Tibial artery (tissue), 4 donors: ENCODE measurements at regions not wholly inside any gene's neighbourhood (a gene's known extent, or its start where the extent isn't known, plus 50 kb on each side); places are given as distances from the start of the nearest gene placed in this dataset.

ENCODE experiments used
- DNase-seq, 2 donors: peaks; one replicate each; pipeline ENCODE4 v3.0.0-alpha.2; 2019
- H3K27ac ChIP-seq, 2 donors: fragments of 200-600 bp; sonication (generic) in 1 of 2; 1 replicate in 1 of 2; 2 replicates in 1 of 2; pipeline ENCODE4 v1.5.1; 2018 to 2019; ENCODE audit warnings: mild to moderate bottlenecking in 1 of 2
- H3K27me3 ChIP-seq, 2 donors: fragments of 200-600 bp; sonication (generic) in 1 of 2; one replicate each; pipeline versions ENCODE4 v1.5.1 to v1.6.0; 2016 to 2019
- H3K36me3 ChIP-seq, 3 donors: fragments of 200-600 bp; sonication (generic) in 2 of 3; one replicate each; pipeline ENCODE4 v1.5.1; 2016 to 2019; ENCODE audit warnings: mild to moderate bottlenecking in 2 of 3
- H3K4me1 ChIP-seq, 4 donors: fragments of 200-600 bp; sonication (generic) in 2 of 4; 1 replicate in 3 of 4; 2 replicates in 1 of 4; pipeline ENCODE4 v1.5.1; 2016 to 2019
- H3K4me3 ChIP-seq, 2 donors: fragments of 200-600 bp; sonication (generic) in 1 of 2; 1 replicate in 1 of 2; 2 replicates in 1 of 2; pipeline ENCODE4 v1.5.1; 2018 to 2019; ENCODE audit warnings: mild to moderate bottlenecking in 2 of 2
- H3K9me3 ChIP-seq, 3 donors: fragments of 200-600 bp; sonication (generic) in 1 of 3; one replicate each; pipeline ENCODE4 v1.5.1; 2016 to 2019
- CTCF ChIP-seq, 2 experiments: fragments of 200-600 bp in 1 of 2; fragments of 450-650 bp in 1 of 2; IDR thresholded peaks; one replicate each; pipeline ENCODE4 v1.5.1; 2017 to 2019; ENCODE audit warnings: antibody characterized with exemption in 2 of 2, mild to moderate bottlenecking in 1 of 2, moderate library complexity in 1 of 2
- intact Hi-C: fragments of 100-400 bp; cut with DNase I; formaldehyde crosslinking; loops from one replicate; pipeline ENCODE4 v1.15.0; 2023; ENCODE audit warnings: low total_unique reads

GRCh38 chr2:146123256-146123655, 1603.3 kb upstream of the ZEB2 start:
- H3K36me3 ChIP-seq = no peaks in the 10 kb centered on the region
- DNase-seq = no peak
- H3K4me1 ChIP-seq = no peaks in the 10 kb centered on the region
- TF ChIP-seq CTCF (IDR thresholded peaks at IDR 0.05) = no peak
- H3K27ac ChIP-seq = no peak overlapping the region
- no peak overlapping the region for H3K4me3 ChIP-seq
- no peaks in the 10 kb centered on the region for H3K9me3 ChIP-seq
- intact Hi-C loops = no loop called here
- H3K27me3 ChIP-seq = no peaks in the 10 kb centered on the region

GRCh38 chr2:146119586-146119985, 1599.7 kb upstream of the ZEB2 start:
- no peak for TF ChIP-seq CTCF (IDR thresholded peaks at IDR 0.05)
- Histone ChIP-seq H3K36me3 (no peaks in the 10 kb centered on the region), H3K27ac (no peak overlapping the region), H3K27me3 (no peaks in the 10 kb centered on the region), H3K4me1 (no peaks in the 10 kb centered on the region), H3K4me3 (no peak overlapping the region), H3K9me3 (no peaks in the 10 kb centered on the region)
- DNase-seq = no peak
- intact Hi-C loops = no loop called here

- intact Hi-C loops = no loop called here
- no peak for TF ChIP-seq CTCF (IDR thresholded peaks at IDR 0.05)
- H3K27ac ChIP-seq = no peak overlapping the region
Measured at GRCh38 chr2:146108993-146109392, 1589.1 kb upstream of the ZEB2 start.

GRCh38 chr2:146094185-146094584, 1574.3 kb upstream of the ZEB2 start:
- Histone ChIP-seq H3K9me3 (peaks cover 0 to 20% (median 14%) of the 10 kb centered on the region in 3 donors), H3K27me3 (no peaks in the 10 kb centered on the region), H3K27ac (no peak overlapping the region), H3K4me3 (no peak overlapping the region), H3K36me3 (no peaks in the 10 kb centered on the region), H3K4me1 (no peaks in the 10 kb centered on the region)
- no peak for DNase-seq
- intact Hi-C loops = no loop called here
- TF ChIP-seq CTCF (IDR thresholded peaks at IDR 0.05) = no peak

More at GRCh38 chr2:146108993-146109392, 1589.1 kb upstream of the ZEB2 start:
- Histone ChIP-seq H3K27me3 (no peaks in the 10 kb centered on the region), H3K36me3 (no peaks in the 10 kb centered on the region), H3K4me3 (no peak overlapping the region), H3K9me3 (no peaks in the 10 kb centered on the region), H3K4me1 (no peaks in the 10 kb centered on the region)
- no peak for DNase-seq

GRCh38 chr2:146081459-146081858, 1561.5 kb upstream of the ZEB2 start:
- Histone ChIP-seq H3K4me3 (no peak overlapping the region), H3K4me1 (no peaks in the 10 kb centered on the region), H3K27ac (no peak overlapping the region), H3K27me3 (no peaks in the 10 kb centered on the region), H3K36me3 (no peaks in the 10 kb centered on the region), H3K9me3 (no peaks in the 10 kb centered on the region)
- intact Hi-C loops = no loop called here
- DNase-seq = no peak
- TF ChIP-seq CTCF (IDR thresholded peaks at IDR 0.05) = no peak

- H3K27me3 ChIP-seq = no peaks in the 10 kb centered on the region
- no peak overlapping the region for H3K27ac ChIP-seq
- no peak overlapping the region for H3K4me3 ChIP-seq
- no peaks in the 10 kb centered on the region for H3K36me3 ChIP-seq
- no peak for DNase-seq
- H3K4me1 ChIP-seq = no peaks in the 10 kb centered on the region
- no peaks in the 10 kb centered on the region for H3K9me3 ChIP-seq
- intact Hi-C loops = no loop called here
- no peak for TF ChIP-seq CTCF (IDR thresholded peaks at IDR 0.05)
Measured at GRCh38 chr2:146080925-146081324, 1561.0 kb upstream of the ZEB2 start.
